ENCODE measurements at regions not wholly inside any gene's neighbourhood (a gene's known extent, or its start where the extent isn't known, plus 50 kb on each side); places are given as distances from the start of the nearest gene placed in this dataset.
"Not testable (repeated sequence)": the region's sequence is repeated elsewhere in the genome, so short reads cannot be mapped to it uniquely, and the experiment has no call there.

DNA sequence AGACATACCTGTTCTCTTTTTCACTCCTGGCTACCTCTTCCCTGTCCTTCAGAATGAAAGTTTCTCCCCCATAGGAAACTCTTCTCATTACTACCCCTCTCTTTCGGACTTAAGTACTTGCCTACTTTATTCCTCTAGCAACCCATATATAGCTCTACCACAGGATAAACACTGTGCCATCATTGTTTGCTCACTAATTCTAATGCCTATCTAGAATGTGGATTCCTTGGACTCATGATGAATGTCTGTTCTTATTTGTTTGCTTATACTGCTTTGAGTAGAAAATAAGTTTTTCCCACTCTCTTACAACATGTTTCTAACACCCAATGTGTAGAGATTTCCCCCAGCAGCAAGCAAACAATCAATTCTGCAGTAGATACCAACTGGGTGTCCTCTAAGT, 1094.9 kb downstream of the SLC6A15 start:
- no peak for DNase-seq (ENCODE audit: low spot score)

DNA sequence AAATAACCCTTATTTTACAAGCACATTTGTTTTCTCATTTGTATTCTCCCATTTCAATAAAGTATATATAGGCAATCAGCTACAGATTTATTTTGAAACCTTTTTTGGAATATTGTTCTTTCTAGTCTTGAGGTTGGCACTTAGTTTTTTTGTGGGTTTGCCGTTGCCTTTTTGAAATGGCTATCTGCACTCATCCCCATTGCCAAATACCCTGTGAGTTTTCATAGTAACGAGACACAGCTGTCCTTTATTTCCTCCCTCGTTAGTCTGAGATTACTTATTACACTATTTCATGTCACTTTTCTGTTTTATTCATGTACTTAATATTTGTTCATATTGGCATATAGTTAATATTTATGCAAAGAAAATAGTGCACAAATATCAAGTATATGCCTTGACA, 1104.0 kb downstream of the SLC6A15 start:
- no peak for DNase-seq (ENCODE audit: low spot score)

DNA sequence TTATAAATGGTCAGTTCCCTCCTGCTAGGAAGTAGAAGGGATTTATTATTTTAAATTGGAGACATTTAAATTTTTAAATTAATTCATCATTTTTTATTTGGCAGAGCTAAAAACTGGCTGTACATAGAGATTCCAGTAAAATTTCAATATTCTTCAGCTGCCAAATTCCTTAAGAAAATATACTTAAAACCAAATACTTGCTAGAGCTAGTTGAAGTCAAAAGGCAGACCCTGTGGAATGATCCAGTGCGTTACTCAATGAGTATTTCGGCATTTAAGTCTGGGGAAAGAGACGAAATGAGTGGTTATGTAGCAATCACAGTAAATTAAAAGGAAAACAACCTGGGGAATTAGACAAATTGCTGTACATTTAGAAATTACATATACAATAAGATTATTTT, 1104.7 kb downstream of the SLC6A15 start:
- DNase-seq (ENCODE audit: low spot score): no peak

DNA sequence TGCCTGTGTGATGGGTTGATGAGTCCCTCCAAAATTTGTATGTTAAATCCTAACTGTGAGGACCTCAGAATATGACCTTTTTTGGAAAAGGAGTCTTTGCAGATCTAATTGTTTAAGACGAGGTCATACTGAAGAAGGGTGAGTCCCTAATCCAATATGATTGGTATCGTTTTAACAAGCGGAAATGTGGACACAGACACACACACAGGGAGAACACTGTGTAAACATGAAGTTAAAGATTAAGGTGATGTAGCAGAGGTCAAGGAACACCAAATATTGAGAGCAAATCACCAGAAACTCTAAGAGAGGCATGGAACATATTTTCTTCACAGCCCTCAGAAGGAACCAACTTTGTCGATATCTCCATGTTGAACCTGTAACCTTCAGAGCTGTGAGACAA, 1106.7 kb downstream of the SLC6A15 start:
- no peak for DNase-seq (ENCODE audit: low spot score)

DNA sequence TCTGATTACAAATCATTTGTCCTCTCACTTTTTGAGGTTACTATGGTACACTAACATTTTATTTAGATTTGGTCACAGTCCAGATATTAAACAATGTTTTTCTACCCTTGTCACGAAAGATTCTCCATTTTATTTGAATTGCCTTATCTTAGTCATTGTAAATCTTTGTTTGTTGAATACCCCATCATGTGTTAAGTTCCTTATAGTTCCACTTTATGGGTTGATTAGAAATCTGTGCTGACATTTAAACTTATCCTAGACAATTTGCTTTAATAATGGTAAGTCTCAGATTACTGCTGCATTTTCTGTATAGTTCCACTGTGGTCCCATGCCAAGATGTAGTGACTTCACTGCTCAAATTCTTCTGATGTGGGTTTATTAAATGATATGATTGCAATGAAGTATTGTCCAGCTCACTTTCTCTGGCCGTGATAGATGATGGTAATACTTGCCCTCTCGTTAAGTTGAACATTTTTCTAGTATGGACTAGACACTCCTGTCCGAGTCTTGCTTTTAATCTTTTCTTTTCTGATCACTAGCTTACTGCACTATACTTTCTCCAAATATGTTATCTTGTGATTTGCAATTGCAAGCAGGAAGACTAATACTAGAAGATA, 1107.3 kb downstream of the SLC6A15 start:
- no peak for DNase-seq (ENCODE audit: low spot score)

DNA sequence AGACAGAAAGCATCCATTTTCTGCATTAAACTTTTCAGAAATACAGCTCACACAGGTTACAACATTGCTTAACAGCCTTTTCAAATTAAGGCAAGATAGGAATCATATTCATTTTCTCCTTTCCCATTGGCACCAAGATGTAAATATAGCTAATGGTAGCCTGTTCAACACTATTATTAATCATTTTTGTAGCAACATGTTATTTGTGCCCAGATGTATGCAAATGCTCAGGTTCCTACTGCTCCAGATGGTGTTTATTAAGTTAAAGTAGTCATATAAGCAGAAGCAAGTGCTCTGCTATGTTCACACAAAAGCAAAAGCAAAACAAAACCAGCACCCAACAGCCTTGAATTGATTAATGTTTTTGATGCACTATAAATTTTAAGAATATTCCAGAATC, 1110.6 kb downstream of the SLC6A15 start:
- DNase-seq (ENCODE audit: low spot score): no peak

DNA sequence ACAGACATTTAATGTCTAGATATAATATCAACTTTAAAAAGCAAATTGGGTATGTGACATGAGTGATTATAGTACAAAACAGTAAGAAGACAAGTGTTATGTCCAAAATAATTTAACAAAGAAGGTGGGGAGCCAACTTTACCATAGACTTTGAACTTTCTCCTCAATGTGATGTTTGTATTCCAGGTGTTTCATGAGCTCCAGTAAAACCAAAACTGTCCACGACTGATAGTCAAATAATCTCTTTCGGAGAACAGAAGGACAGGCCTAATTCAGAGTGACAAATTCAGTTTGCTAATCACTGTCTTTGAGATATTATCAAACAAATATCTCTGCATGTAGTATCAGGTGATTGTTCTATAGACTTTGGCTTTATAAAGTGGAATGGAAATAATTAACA, 1112.6 kb downstream of the SLC6A15 start:
- DNase-seq (ENCODE audit: low spot score): no peak

DNA sequence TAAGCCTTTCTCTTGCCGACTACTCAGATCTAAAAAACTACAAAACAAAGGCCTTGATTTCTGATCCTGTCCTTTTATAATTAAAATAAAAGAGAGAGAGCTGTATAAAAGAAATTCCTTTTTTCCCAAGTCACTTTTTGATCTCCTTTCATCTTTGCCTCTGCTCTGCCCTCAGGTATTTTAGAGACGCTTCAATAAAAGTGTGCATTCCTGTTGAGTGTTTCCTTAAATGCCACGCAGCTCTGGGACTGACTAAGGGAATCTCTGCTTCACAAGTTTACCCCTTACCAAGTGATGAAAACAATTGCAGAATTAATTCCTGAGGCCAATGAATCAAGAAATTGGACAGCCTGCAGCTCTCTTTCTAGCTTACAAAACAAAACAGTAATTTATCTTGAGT, 1109.8 kb downstream of the TMTC2 start:
- no peak for DNase-seq (ENCODE audit: low spot score)

DNA sequence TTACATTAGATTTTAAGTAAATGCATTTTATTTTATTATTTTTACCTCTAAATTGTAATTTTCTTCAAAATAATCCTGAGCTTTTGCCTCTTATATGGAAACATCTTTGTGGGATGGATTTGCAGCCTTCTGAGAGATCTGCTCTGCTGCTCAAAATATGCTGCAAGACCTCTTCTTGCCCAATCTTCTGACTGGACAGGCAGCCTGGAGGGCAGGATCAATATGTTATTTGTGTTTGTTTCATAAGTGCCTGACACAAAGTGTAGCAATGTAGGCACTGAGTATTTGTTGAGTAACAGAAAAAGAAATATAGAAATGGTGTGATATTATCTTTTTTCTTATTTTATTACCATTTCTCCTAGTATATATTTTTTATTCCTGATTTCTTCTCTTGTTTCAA, 1106.9 kb downstream of the TMTC2 start:
- no peak for DNase-seq (ENCODE audit: low spot score)

DNA sequence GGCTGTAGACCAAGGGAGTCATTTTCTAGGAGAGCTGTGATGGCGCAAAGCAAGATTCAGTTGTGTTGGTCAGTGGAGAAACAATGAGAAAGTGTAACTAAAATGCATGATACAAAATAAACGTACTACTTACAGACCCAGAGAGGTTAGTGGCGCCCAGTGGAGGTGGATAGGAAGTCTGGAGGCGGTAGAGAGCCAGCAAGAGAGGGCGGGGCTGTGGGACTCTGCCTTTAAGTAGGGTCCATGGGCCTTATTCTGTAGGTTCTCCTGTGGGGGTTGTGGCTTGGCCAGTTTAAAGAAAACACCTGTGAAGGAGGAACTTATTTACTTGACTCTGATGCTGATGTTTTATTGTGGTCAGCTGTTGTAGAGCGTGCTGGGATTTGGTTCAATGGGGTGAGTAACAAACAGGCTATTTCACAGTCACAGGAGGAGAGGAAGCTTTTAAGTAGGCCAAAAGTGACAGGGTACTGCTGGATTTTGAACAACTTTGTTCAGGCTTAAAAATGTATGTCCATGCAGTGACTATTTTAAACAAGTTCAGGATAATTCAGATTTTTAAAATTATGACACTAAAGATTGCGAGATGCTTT, 1097.7 kb downstream of the TMTC2 start:
- no peak for DNase-seq (ENCODE audit: low spot score)

DNA sequence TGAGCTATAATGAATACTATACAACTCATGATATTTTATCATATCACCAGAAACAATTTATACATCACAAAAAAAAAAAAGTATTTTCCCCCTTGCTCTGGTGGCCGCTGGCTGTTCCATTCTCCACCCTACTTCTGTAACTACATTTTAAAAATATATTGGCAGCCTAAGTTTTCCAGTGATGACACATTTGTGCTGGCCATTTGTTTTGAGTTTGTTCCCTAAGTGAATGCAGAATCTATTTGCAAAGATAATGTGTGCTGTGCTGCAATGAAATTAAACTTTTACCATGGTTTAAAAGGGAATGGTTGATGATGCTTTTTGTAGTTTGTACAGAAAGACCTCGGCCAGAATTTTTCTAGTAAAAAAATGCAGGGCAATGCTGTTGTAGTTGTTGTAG, 1092.8 kb downstream of the TMTC2 start:
- no peak for DNase-seq (ENCODE audit: low spot score)

DNA sequence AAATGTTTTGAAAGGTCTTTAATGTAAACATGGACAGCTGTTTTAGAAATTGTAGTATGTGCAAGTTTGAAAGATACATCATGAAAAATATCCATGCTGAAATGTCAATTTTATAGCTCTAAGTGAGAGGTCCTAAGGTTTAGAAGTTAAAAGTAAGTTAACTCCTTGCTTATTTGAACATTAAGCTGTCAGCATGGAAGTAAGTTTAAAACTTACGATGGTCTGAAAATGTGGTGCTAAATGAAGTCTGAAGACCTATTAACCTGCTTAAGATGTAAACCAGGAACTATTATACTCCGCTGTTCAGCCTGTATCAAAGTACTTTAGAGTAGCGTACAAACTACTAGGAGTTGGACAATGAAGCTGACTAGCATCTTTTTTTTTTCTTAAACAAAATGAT, 1082.4 kb downstream of the TMTC2 start:
- DNase-seq (ENCODE audit: low spot score): no peak

DNA sequence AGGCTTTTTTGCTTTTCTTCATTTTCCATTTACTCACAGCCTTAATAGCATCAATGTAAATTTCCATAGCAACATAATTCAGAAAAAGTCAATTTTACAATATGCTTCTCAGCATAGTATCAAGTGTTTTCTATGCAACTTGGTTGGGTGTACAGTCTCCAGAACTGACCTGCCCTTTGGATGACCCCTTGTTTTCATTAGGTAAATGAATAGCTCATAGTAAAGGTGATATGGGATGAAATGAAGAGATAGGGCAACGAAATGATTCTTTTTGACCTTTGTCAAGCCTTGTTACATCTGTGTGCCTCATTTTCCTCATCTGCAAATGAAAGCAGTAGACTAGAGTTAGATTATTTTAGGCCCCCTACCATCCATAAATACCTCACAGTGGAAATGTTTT, 1081.0 kb downstream of the TMTC2 start:
- DNase-seq (ENCODE audit: low spot score): no peak

DNA sequence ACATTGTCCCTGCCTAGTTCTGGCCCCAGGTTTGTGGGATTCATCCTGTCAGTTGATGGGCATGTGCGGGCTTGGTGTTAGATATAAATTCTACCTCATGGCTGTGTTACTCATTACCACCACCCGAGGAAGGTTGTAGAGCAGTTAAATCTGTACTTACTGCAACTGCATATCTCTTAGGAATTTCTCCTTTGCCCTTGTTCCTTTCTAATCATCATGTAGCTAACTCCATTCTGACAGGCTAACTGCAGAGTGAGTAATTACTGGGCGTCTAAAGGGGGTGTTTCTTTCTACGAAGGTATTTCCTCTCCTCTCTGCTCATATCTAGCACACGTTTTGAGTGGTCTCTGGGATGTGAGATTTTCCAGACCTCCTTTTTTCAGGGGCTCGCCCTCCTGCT, 1076.7 kb downstream of the TMTC2 start:
- DNase-seq (ENCODE audit: low spot score): no peak

DNA sequence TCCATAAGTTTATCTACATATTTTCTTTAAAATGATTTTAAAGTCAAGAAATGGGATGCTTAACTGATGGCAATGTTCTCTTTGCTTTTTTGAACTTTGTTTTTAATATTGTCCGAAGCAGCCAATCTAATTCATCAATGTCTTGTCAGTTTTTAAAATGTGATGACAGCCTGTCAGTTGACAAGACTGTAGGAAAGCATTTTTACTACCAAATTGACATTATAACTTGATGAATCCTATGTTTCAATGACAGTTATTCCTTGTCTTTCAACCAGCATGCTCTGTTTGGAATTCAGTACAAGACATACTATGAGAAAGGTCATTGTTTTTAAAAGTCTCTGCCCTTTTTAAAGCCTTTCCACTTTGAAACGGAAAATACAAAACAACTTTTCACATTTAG, 1073.2 kb downstream of the TMTC2 start:
- no peak for DNase-seq (ENCODE audit: low spot score)

DNA sequence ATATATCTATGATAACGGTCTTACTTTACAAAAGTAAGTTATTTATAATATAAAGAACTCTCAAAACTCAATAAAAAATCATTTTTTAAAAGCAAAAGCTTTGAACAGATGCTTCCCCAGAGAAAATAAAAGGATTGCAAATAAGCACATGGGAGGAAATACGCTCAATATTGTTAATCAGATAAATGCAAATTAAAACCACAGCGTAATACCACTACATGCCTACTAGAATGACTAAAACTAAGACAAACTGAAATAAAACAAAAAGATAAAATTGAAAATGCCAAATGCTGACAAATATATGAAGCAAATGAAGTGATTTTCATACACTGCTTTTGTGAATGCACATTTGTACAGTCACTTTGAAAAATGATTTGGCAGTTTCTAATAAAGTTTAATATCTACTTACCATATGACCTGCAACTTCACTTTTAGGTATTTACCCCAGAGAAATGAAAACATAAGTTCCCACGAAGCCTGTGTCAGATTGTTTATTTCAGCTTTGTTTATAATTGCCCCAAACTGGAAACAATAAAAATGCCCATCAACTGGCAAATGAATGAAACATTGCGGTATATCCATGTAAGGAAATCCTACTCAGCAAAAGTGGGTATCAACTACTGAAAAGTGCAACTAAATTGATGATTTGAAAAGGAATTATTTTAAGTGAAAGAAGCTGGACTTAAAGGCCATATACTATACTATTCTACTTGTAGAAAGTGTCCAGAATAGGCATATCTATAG, 1072.4 kb downstream of the TMTC2 start:
- no peak for DNase-seq (ENCODE audit: low spot score)

DNA sequence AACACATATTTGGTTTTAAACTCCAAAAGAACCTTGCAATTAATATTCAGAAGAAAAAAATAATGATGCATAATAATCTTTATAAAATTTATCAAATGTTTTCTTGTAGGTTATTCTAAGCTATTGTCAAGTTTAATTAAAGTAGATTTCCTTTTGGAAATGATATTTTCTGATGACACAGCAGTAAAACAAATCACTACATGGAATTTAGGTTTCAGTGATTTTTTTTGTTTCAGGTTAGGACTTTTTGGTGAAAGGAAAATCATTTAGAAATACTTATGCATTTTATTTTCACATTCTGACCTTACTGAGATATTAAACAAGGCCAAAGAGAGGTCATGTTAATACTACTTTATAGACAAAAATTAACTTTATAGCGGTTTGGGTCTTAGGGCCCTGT, 1067.2 kb downstream of the TMTC2 start:
- no peak for DNase-seq (ENCODE audit: low spot score)

DNA sequence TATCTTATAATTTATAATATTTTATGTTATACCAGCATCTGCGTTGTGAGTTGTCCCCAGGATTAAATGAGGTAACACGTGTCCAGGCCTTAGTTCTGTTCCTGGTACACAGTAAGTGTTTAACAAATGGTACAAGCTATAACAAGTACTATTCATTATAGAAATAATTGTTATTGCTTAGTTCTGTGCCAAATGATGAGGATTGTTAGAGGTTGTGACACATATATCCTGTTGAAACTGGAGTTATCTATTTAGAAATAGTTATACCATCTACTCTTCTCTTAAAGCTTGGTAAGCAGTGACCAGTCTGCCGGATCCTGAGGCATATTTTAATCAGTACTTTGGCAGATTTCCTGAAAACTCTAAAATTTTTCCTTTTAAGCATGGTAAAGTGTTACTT, 1066.5 kb downstream of the TMTC2 start:
- DNase-seq (ENCODE audit: low spot score): no peak

DNA sequence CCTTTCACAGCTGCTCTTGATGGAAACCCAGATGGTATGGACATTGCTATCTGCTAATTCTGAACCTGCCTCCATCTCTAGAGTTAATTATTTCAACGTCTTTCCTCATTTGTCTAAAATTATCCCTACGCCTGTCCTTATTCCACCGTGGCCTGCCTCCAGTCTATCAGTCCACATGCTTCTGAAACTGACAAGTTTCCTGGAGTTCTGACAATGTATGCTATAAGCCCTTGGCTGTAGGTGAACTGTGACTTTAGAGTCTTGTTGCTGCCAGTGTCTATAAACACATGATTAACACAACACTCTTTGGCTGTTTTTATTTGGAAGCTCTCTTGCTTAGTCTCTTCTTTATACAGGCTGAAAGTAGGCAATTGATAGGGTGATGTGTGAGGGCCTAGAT, 1052.9 kb downstream of the TMTC2 start:
- DNase-seq (ENCODE audit: low spot score): no peak

DNA sequence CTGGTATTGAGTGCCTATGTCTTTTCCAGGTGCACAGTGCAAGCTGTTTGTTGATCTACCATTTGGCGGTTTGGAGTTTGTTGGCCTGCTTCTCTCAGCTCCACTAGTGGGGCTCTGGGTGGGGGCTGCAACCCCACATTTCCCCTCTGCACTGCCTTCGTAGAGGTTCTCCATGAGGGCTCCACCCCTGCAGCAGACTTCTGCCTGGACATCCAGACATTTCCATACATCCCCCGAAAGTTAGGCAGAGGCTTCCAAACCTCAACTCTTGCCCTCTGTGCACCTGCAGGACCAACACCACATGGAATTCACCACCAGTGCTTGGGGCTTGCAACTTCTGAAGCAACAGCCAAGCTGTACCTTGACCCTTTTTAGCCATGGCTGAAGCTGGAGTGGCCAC, 1024.1 kb downstream of the TMTC2 start:
- no peak for DNase-seq (ENCODE audit: low spot score)

DNA sequence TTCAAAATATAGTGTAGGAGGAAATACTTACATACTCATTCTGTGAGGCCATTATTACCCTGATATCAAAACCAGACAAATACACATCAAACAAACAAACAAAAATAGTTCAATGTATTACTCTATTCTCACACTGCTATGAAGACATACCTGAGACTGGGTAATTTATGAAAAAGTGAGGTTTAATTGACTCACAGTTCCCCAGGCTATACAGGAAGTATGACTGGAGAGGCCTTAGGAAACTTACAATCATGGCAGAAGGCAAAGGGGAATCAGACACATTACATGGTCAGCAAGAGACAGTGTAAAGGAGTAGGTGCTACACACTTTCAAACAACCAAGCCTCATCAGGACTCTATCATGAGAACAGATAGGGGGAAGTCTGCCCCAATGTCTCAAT, 1023.2 kb downstream of the TMTC2 start:
- DNase-seq (ENCODE audit: low spot score): no peak

DNA sequence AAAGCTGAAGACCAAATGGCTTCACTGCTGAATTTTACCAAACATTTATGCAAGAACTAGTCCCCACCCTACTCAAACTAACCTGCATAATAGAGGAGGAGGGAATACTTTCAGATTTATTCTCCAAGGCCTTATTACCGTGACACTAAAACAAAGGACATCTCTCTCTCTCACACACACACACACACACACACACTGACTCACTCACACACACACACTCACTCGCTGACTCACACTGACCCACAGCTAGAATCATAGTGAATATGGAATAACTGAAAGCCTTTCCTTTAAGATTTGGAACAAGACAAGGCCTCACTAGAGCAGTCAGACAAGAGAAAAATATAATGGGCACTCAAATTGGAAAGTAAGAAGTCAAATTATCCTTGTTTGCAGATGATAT, 1014.1 kb downstream of the TMTC2 start:
- DNase-seq (ENCODE audit: low spot score): no peak

DNA sequence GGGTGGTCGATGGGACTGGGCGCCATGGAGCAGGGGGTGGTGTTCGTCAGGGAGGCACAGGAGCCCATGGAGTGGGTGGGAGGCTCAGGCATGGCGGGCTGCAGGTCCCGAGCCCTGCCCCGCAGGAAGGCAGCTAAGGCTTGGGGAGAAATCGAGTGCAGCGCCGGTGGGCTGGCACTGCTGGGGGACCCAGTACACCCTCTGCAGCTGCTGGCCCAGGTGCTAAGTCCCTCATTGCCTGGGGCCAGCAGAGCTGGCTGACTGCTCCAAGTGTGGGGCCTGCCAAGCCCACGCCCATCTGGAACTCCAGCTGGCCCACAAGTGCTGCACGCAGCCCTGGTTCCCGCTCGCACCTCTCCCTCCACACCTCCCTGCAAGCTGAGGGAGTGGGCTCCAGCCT, 1009.6 kb downstream of the TMTC2 start:
- DNase-seq (ENCODE audit: low spot score): not testable (repeated sequence)

DNA sequence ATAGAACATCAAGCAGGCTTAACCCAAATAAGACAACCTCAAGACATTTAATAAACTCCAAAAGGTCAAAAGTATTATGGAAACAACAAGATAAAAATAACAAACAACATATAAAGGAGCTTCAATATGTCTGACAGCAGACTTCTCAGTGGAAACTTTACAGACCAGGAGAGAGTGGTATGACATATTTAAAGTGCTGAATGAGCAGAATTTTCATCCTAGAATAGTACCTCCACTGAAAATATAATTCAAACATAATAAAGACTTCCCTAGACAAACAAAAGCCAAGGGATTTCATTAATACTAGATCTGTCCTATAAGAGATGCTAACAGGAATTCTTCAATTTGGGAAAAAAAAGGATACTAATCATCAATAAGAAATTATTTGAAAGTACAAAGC, 1005.0 kb downstream of the TMTC2 start:
- DNase-seq (ENCODE audit: low spot score): no peak

Data from activated CD4-positive, alpha-beta T cell treated with anti-CD3 and anti-CD28 coated beads, Interleukin-2, Interleukin-4, amounts not matched to agents 100 ng/mL and 50 ng/mL, durations not matched to agents 16 hours and 8 hours (primary cell).